Neutrophil (primary cell): ENCODE measurements at regions not wholly inside any gene's neighbourhood (a gene's known extent, or its start where the extent isn't known, plus 50 kb on each side); places are given as distances from the start of the nearest gene placed in this dataset.

Experiments used
- H3K27ac ChIP-seq: fragments of 200-600 bp; sonication (generic); 2 replicates; pipeline ENCODE4 v1.5.1; 2016; ENCODE audit warnings: mild to moderate bottlenecking, moderate library complexity
- H3K27me3 ChIP-seq: fragments of 200-600 bp; sonication (generic); 2 replicates; pipeline ENCODE4 v1.6.0; 2016; ENCODE audit warnings: mild to moderate bottlenecking
- H3K36me3 ChIP-seq: fragments of 200-600 bp; sonication (generic); 2 replicates; pipeline ENCODE4 v1.5.1; 2017
- H3K4me1 ChIP-seq, 2 experiments: fragments of 200-600 bp in 1 of 2; sonication (generic) in 1 of 2; 1 replicate in 1 of 2; 2 replicates in 1 of 2; pipeline versions ENCODE4 v1.5.1 to v1.6.1; 2013 to 2016; ENCODE audit warnings: low read depth in 1 of 2, low read length in 1 of 2, mild to moderate bottlenecking in 1 of 2, moderate library complexity in 1 of 2; ENCODE audit not compliant: control insufficient read depth in 1 of 2, insufficient read depth in 1 of 2
- H3K4me3 ChIP-seq, 2 experiments: fragments of 200-600 bp in 1 of 2; sonication (generic) in 1 of 2; 1 replicate in 1 of 2; 2 replicates in 1 of 2; pipeline ENCODE4 v1.5.1; 2013 to 2016; ENCODE audit warnings: low read depth in 1 of 2, low read length in 1 of 2, mild to moderate bottlenecking in 1 of 2, moderate library complexity in 1 of 2
- H3K9me3 ChIP-seq: fragments of 200-600 bp; sonication (generic); 2 replicates; pipeline ENCODE4 v1.5.1; 2016
- TF ChIP-seq, protein P1 (sequence below): fragments of 200-600 bp; sonication (generic); IDR thresholded peaks from 2 replicates; pipeline ENCODE4 v1.5.1; 2016; ENCODE audit warnings: antibody characterized with exemption

- Histone ChIP-seq H3K4me3 (no peak overlapping the region), H3K4me1 (peaks cover 22 to 23% of the 10 kb centered on the region in 2 experiments)
Measured at GRCh38 chr14:100451264-100451663, 128.1 kb downstream of the SLC25A47 start.

GRCh38 chr14:100453930-100454329 is 130.8 kb downstream of the SLC25A47 start:
- H3K36me3 ChIP-seq = no peaks in the 10 kb centered on the region
- TF ChIP-seq, protein P1, sequence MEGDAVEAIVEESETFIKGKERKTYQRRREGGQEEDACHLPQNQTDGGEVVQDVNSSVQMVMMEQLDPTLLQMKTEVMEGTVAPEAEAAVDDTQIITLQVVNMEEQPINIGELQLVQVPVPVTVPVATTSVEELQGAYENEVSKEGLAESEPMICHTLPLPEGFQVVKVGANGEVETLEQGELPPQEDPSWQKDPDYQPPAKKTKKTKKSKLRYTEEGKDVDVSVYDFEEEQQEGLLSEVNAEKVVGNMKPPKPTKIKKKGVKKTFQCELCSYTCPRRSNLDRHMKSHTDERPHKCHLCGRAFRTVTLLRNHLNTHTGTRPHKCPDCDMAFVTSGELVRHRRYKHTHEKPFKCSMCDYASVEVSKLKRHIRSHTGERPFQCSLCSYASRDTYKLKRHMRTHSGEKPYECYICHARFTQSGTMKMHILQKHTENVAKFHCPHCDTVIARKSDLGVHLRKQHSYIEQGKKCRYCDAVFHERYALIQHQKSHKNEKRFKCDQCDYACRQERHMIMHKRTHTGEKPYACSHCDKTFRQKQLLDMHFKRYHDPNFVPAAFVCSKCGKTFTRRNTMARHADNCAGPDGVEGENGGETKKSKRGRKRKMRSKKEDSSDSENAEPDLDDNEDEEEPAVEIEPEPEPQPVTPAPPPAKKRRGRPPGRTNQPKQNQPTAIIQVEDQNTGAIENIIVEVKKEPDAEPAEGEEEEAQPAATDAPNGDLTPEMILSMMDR = no peak
- no peaks in the 10 kb centered on the region for H3K27me3 ChIP-seq
- peaks cover 3 to 4% of the 10 kb centered on the region in 2 experiments for H3K4me1 ChIP-seq
- H3K27ac ChIP-seq = no peak overlapping the region
- H3K4me3 ChIP-seq = no peak overlapping the region
- H3K9me3 ChIP-seq = no peaks in the 10 kb centered on the region

More at GRCh38 chr14:100451264-100451663, 128.1 kb downstream of the SLC25A47 start:
- H3K27me3 ChIP-seq = no peaks in the 10 kb centered on the region
- H3K36me3 ChIP-seq = no peaks in the 10 kb centered on the region
- no peaks in the 10 kb centered on the region for H3K9me3 ChIP-seq
- no peak overlapping the region for H3K27ac ChIP-seq
- TF ChIP-seq, protein P1 = no peak

- Histone ChIP-seq H3K4me3 (no peak overlapping the region), H3K36me3 (no peaks in the 10 kb centered on the region), H3K9me3 (no peaks in the 10 kb centered on the region), H3K27ac (no peak overlapping the region), H3K27me3 (no peaks in the 10 kb centered on the region), H3K4me1 (no peaks in the 10 kb centered on the region)
- TF ChIP-seq, protein P1 = no peak
Measured at GRCh38 chr14:100454437-100454836, 131.3 kb downstream of the SLC25A47 start.

GRCh38 chr14:100463937-100464336 is 123.3 kb downstream of the BEGAIN start:
- Histone ChIP-seq H3K27me3 (no peaks in the 10 kb centered on the region), H3K4me3 (no peak overlapping the region), H3K36me3 (peaks cover 8% of the 10 kb centered on the region), H3K4me1 (peaks cover 0 to 4% of the 10 kb centered on the region in 2 experiments), H3K9me3 (no peaks in the 10 kb centered on the region), H3K27ac (no peak overlapping the region)
- TF ChIP-seq, protein P1 = no peak

DNA sequence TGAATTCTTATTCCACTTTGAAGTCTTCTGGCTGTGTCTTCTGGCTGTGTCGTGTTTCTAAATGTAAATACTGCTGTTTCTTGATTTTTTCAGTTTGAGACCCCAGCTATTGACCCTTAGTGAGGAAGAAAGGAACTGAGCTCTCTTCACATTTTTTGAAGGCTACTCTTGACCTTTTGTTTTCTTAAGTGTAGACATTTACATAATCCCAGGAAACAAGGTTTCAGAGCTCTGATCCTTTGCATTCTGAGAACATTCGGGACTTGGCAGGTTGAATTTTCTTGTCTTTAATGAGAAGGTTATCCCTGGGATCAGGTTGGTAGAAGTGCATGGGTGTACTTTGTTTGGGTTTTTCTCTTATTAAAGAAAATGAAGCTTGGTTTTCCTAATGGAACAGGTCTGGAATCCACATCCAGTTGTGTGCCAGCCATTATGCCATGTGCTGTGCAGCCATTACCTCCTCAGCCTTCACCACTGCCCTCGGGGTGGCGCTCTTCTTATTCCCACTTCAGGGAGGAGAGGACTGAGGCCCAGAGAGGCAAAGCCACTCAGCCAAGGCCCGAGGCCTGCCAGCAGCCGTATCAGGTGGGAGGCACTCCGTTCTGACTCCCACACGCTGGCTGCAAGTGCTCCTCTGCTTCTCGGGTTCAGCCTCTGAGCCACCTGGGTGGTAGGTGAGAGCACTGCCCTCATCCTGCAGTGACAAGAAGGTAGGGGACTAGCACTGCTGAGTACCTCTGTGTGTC is 120.9 kb downstream of the BEGAIN start:
- Histone ChIP-seq H3K9me3 (no peaks in the 10 kb centered on the region), H3K4me1 (peaks cover 0 to 4% of the 10 kb centered on the region in 2 experiments), H3K36me3 (peaks cover 14% of the 10 kb centered on the region), H3K27ac (no peak overlapping the region), H3K27me3 (no peaks in the 10 kb centered on the region), H3K4me3 (no peak overlapping the region)
- TF ChIP-seq, protein P1 = no peak
